B cell (primary cell): ENCODE measurements at regions not wholly inside any gene's neighbourhood (a gene's known extent, or its start where the extent isn't known, plus 50 kb on each side); places are given as distances from the start of the nearest gene placed in this dataset.

ENCODE experiments used
- ATAC-seq: fragments of 200-7000 bp; cut with Tn5 transposase; one replicate; pipeline ENCODE4 v1.10.0; 2021; ENCODE audit warnings: low read depth, mild to moderate bottlenecking, moderate number of reproducible peaks, moderate library complexity
- CTCF ChIA-PET: fragments of 350-600 bp; sonication (Branson Sonifier 250); formaldehyde crosslinking; loops from one replicate; lab custom pipeline; 2021; ENCODE audit warnings: antibody characterized with exemption, inconsistent platforms; lab: Charles Lee
- POLR2A ChIA-PET: fragments of 350-600 bp; sonication (Branson Sonifier 250); formaldehyde crosslinking; loops from one replicate; lab custom pipeline; 2021; ENCODE audit warnings: antibody characterized with exemption; lab: Charles Lee
- DNase-seq: peaks from one replicate; pipeline ENCODE4 v3.0.0; 2013
- H2AFZ ChIP-seq: 2 replicates; pipeline ENCODE4 v1.6.1; 2012; ENCODE audit warnings: mild to moderate bottlenecking, low read depth, low read length; ENCODE audit not compliant: insufficient read depth, poor library complexity, severe bottlenecking
- H3K27ac ChIP-seq, 2 donors: 1 replicate in 1 of 2; 2 replicates in 1 of 2; pipeline ENCODE4 v1.5.1; 2012 to 2013; ENCODE audit warnings: low read length in 2 of 2, mild to moderate bottlenecking in 2 of 2, moderate library complexity in 1 of 2
- H3K27me3 ChIP-seq, 4 experiments: fragments of 200-600 bp in 1 of 4; sonication (generic) in 1 of 4; replicated peaks in 1 of 4; 1 replicate in 2 of 4; 2 replicates in 2 of 4; pipeline versions ENCODE4 v1.6.1 to v1.7.0; 2013 to 2016; ENCODE audit warnings: low read length in 3 of 4, mild to moderate bottlenecking in 2 of 4, mixed read lengths in 1 of 4, moderate library complexity in 1 of 4; ENCODE audit not compliant: insufficient read depth in 4 of 4, control insufficient read depth in 3 of 4; ENCODE audit errors: control extremely low read depth in 1 of 4
- H3K36me3 ChIP-seq, 2 experiments: replicated peaks in 1 of 2; 1 replicate in 1 of 2; 2 replicates in 1 of 2; pipeline versions ENCODE4 v1.6.1 to v1.7.1; 2013; ENCODE audit warnings: low read length in 1 of 2; ENCODE audit not compliant: insufficient read depth in 2 of 2, control insufficient read depth in 1 of 2; ENCODE audit errors: control extremely low read depth in 1 of 2, extremely low read depth in 1 of 2
- H3K4me1 ChIP-seq, 2 donors: fragments of 200-600 bp in 1 of 2; sonication (generic) in 1 of 2; 1 replicate in 1 of 2; 2 replicates in 1 of 2; pipeline versions ENCODE4 v1.5.1 to v1.6.1; 2013 to 2017; ENCODE audit warnings: low read length in 2 of 2; ENCODE audit not compliant: control insufficient read depth in 2 of 2, insufficient read depth in 2 of 2
- H3K4me2 ChIP-seq: replicated peaks from 2 replicates; pipeline ENCODE3; 2012; ENCODE audit warnings: mild to moderate bottlenecking, low read depth, low read length; ENCODE audit not compliant: poor library complexity, severe bottlenecking
- H3K4me3 ChIP-seq, 5 experiments: fragments of 200-600 bp in 1 of 5; sonication (generic) in 1 of 5; 1 replicate in 3 of 5; 2 replicates in 2 of 5; pipeline versions ENCODE4 v1.5.1 to v1.7.0; 2011 to 2016; ENCODE audit warnings: low read length in 4 of 5, mild to moderate bottlenecking in 4 of 5, low read depth in 2 of 5, control low read depth in 1 of 5, moderate library complexity in 1 of 5; ENCODE audit not compliant: insufficient read depth in 1 of 5; ENCODE audit errors: control extremely low read depth in 1 of 5, extremely low read depth in 1 of 5
- H3K79me2 ChIP-seq: fragments of 200-600 bp; sonication (generic); one replicate; pipeline ENCODE4 v1.6.0; 2016; ENCODE audit warnings: low read length; ENCODE audit not compliant: control insufficient read depth, insufficient read depth
- H3K9ac ChIP-seq: fragments of 200-600 bp; sonication (generic); 2 replicates; pipeline ENCODE4 v1.6.1; 2017; ENCODE audit warnings: mild to moderate bottlenecking, low read length, moderate library complexity
- H3K9me3 ChIP-seq, 3 donors: one replicate each; pipeline versions ENCODE4 v1.6.1 to v1.7.1; 2013; ENCODE audit warnings: low read length in 2 of 3; ENCODE audit not compliant: control insufficient read depth in 2 of 3, insufficient read depth in 1 of 3; ENCODE audit errors: control extremely low read depth in 1 of 3
- H4K20me1 ChIP-seq: 2 replicates; pipeline ENCODE4 v1.6.0; 2012; ENCODE audit warnings: mild to moderate bottlenecking, low read length; ENCODE audit not compliant: insufficient read depth, control insufficient read depth, poor library complexity, severe bottlenecking
- H3K27ac Mint-ChIP-seq: one replicate; pipeline ENCODE4 v1.8.0; 2021; ENCODE audit warnings: mixed read lengths
- H3K27me3 Mint-ChIP-seq: one replicate; pipeline ENCODE4 v1.8.0; 2021; ENCODE audit warnings: mixed read lengths
- H3K4me1 Mint-ChIP-seq: one replicate; pipeline ENCODE4 v1.8.0; 2021; ENCODE audit warnings: mixed read lengths
- H3K4me3 Mint-ChIP-seq: one replicate; pipeline ENCODE4 v1.8.0; 2021; ENCODE audit warnings: mixed read lengths
- H3K9me3 Mint-ChIP-seq: one replicate; pipeline ENCODE4 v1.8.0; 2022; ENCODE audit warnings: mixed read lengths; ENCODE audit not compliant: insufficient read depth
- EZH2 ChIP-seq: IDR thresholded peaks from 2 replicates; pipeline ENCODE4 v1.6.1; 2012; ENCODE audit warnings: borderline replicate concordance, low read depth, mild to moderate bottlenecking, moderate library complexity, low read length; ENCODE audit not compliant: insufficient read depth, poor library complexity, severe bottlenecking
- WGBS: methylation state at CpG from one replicate; pipeline ENCODE4 v1.1.5; 2013; ENCODE audit warnings: missing lambda C conversion rate; ENCODE audit not compliant: insufficient coverage; 5-methylcytosine and 5-hydroxymethylcytosine counted together
- intact Hi-C: fragments of 100-400 bp; cut with micrococcal nuclease; formaldehyde crosslinking; loops from one replicate; pipeline ENCODE4 v1.10.0; 2022
- TF ChIP-seq, protein P1 (sequence below): fragments of 200-600 bp; IDR thresholded peaks from one replicate; pipeline ENCODE4 v1.8.0; 2022; ENCODE audit warnings: antibody characterized with exemption, mild to moderate bottlenecking

DNA sequence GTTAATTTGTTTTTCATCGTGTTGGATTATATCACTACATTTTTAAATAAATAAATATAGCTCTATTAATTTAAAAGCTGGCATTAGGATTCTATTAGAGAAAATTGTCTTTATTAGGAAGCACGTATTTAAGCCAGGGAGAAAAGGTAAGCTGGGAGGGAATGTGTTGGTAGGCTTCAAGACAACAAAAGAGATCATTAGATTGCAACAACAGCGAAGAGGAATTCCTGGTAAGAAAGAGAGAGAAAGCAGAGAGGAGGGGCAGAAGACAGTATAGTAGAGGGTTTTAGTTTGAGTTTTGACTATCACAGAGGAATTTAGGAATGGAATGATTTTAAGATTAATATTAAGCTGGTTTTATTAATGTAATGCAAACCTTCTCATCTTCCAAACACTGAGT is 613.6 kb upstream of the USP15 start:
- POLR2A ChIA-PET = no interaction called here
- H3K4me3 Mint-ChIP-seq = no peak overlapping the region

DNA sequence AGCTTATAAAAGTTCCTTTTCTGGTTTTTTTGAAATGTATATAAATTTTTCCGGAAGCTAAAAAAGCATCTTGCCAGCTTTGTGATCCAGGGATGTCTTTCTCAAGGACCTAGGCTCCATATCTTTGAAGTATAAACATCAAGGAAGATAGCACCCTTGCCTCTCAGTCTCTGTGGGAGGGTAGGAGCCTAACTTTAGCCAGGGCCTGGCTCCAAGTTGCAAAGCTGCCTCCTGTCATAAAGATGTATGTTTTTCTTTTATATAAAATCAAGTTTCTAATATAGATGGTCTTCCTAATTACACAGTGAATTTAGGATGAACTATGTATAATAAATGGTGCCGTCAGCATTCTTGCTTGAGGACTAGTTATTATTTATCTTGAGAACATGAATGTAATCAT is 612.6 kb upstream of the USP15 start:
- no peaks in the 10 kb centered on the region for H3K27me3 Mint-ChIP-seq
- no peak overlapping the region for H3K4me3 Mint-ChIP-seq
- Histone ChIP-seq H3K79me2 (no peaks in the 10 kb centered on the region), H2AFZ (no peak overlapping the region), H4K20me1 (no peaks in the 10 kb centered on the region), H3K36me3 (no peaks in the 10 kb centered on the region), H3K4me2 (no peak overlapping the region), H3K9me3 (peaks cover 0 to 2% (median 0%) of the 10 kb centered on the region in 3 donors), H3K4me1 (no peaks in the 10 kb centered on the region), H3K27ac (no peak overlapping the region), H3K4me3 (no peak overlapping the region), H3K9ac (no peak overlapping the region), H3K27me3 (no peaks in the 10 kb centered on the region)
- ChIA-PET POLR2A (no interaction called here), CTCF (no interaction called here)
- ATAC-seq (no peak), DNase-seq (no peak)
- intact Hi-C loops = no loop called here
- TF ChIP-seq, protein P1, sequence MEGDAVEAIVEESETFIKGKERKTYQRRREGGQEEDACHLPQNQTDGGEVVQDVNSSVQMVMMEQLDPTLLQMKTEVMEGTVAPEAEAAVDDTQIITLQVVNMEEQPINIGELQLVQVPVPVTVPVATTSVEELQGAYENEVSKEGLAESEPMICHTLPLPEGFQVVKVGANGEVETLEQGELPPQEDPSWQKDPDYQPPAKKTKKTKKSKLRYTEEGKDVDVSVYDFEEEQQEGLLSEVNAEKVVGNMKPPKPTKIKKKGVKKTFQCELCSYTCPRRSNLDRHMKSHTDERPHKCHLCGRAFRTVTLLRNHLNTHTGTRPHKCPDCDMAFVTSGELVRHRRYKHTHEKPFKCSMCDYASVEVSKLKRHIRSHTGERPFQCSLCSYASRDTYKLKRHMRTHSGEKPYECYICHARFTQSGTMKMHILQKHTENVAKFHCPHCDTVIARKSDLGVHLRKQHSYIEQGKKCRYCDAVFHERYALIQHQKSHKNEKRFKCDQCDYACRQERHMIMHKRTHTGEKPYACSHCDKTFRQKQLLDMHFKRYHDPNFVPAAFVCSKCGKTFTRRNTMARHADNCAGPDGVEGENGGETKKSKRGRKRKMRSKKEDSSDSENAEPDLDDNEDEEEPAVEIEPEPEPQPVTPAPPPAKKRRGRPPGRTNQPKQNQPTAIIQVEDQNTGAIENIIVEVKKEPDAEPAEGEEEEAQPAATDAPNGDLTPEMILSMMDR = no peak
- no peak for TF ChIP-seq EZH2
- peaks cover 2% of the 10 kb centered on the region for H3K9me3 Mint-ChIP-seq
- no CpG with 5 or more reads among the region's 2 CpGs for WGBS
- no peak overlapping the region for H3K27ac Mint-ChIP-seq
- no peaks in the 10 kb centered on the region for H3K4me1 Mint-ChIP-seq

More for the DNA sequence above, 613.6 kb upstream of the USP15 start:
- ATAC-seq = no peak
- intact Hi-C loops = no loop called here
- DNase-seq = no peak
- H3K27ac ChIP-seq = no peak overlapping the region
- H3K9ac ChIP-seq = no peak overlapping the region
- H3K4me2 ChIP-seq = no peak overlapping the region
- peaks cover 0 to 2% (median 0%) of the 10 kb centered on the region in 3 donors for H3K9me3 ChIP-seq
- no peak overlapping the region for H3K4me3 ChIP-seq
- H3K4me1 ChIP-seq = no peaks in the 10 kb centered on the region
- CTCF ChIA-PET = interaction anchor here (0.7 kb wide), 1 partner anchor 12 kb away, joined by 3 read pairs; no protein-coding TSS in a partner anchor
- no peak for TF ChIP-seq EZH2
- TF ChIP-seq, protein P1 = no peak
- Mint-ChIP-seq H3K27ac (no peak overlapping the region), H3K9me3 (peaks cover 2% of the 10 kb centered on the region), H3K4me1 (no peaks in the 10 kb centered on the region), H3K27me3 (no peaks in the 10 kb centered on the region)
- H4K20me1 ChIP-seq = no peaks in the 10 kb centered on the region
- no peaks in the 10 kb centered on the region for H3K79me2 ChIP-seq
- H3K27me3 ChIP-seq = no peaks in the 10 kb centered on the region
- no peak overlapping the region for H2AFZ ChIP-seq
- 81% methylated on average over 2 of the region's 3 CpGs for WGBS
- H3K36me3 ChIP-seq = no peaks in the 10 kb centered on the region
